SU-DHL-6 (cell line): ENCODE measurements at regions not wholly inside any gene's neighbourhood (a gene's known extent, or its start where the extent isn't known, plus 50 kb on each side); places are given as distances from the start of the nearest gene placed in this dataset.

Source experiments
- EZH2phosphoT487 ChIP-seq: fragments of 200-600 bp; sonication (generic), shearing (Covaris generic); conservative IDR thresholded peaks from 2 replicates; pipeline ENCODE4 v1.6.1; 2018; ENCODE audit warnings: mild to moderate bottlenecking, antibody characterized with exemption, low read length, moderate library complexity, mixed read lengths
- TF ChIP-seq, protein P1 (sequence below): fragments of 200-600 bp; sonication (generic); IDR thresholded peaks from one replicate; pipeline ENCODE4 v1.5.1; 2017; ENCODE audit warnings: antibody characterized with exemption, mild to moderate bottlenecking, low read length, moderate library complexity; ENCODE audit not compliant: insufficient read depth, poor library complexity, severe bottlenecking

DNA sequence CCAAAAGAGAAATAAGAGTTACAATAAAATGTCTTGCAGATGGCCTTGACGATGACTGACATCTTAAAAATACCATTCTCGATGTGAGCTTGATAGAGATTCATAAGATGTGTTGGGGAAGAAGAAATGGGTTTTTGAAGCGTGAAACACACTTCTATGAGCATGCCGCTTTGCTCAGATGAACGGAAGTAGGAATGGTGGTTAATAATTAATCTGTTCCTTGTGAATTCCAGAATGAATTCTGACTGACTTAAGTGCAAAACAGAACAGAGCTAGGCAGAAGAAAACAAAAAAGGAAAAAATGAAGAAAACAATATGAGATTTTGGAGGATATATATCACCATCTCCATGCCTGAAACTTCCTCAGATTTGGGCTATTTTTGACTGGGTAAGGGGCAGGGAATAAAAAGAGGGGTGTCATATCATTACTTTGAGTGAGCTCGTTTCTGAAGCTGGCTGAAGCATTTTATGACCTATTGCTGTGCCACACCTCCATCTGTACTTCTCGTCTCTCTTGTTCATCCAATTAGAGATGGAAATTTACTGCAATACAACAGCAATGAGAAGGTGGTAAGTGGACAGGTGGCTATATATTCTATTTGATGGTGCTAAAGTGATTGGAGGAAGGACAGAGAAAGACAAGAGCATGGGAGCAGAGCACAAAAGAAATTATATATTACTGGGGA, 1152.0 kb upstream of the CDH8 start:
- TF ChIP-seq, protein P1, sequence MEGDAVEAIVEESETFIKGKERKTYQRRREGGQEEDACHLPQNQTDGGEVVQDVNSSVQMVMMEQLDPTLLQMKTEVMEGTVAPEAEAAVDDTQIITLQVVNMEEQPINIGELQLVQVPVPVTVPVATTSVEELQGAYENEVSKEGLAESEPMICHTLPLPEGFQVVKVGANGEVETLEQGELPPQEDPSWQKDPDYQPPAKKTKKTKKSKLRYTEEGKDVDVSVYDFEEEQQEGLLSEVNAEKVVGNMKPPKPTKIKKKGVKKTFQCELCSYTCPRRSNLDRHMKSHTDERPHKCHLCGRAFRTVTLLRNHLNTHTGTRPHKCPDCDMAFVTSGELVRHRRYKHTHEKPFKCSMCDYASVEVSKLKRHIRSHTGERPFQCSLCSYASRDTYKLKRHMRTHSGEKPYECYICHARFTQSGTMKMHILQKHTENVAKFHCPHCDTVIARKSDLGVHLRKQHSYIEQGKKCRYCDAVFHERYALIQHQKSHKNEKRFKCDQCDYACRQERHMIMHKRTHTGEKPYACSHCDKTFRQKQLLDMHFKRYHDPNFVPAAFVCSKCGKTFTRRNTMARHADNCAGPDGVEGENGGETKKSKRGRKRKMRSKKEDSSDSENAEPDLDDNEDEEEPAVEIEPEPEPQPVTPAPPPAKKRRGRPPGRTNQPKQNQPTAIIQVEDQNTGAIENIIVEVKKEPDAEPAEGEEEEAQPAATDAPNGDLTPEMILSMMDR, result no peak
- TF ChIP-seq EZH2phosphoT487, result no peak
